ENCODE measurements at regions not wholly inside any gene's neighbourhood (a gene's known extent, or its start where the extent isn't known, plus 50 kb on each side); places are given as distances from the start of the nearest gene placed in this dataset.

- TF ChIP-seq NFATC3 (IDR thresholded peaks at IDR 0.05) (no peak), POLR2AphosphoS5 (IDR thresholded peaks at IDR 0.05; ENCODE audit: control insufficient read depth, insufficient read depth, low read depth, low read length) (no peak), EGR1 (conservative IDR thresholded peaks at IDR 0.05) (no peak), TAF1 (IDR thresholded peaks at IDR 0.05; ENCODE audit: control insufficient read depth, extremely low read depth, insufficient read depth, low read length, severe bottlenecking) (no peak), E2F3 (CRISPR knock-in tag; IDR thresholded peaks at IDR 0.05) (no peak), NFYB (IDR thresholded peaks at IDR 0.05; ENCODE audit: extremely low read depth, insufficient read length) (no peak), ETV6 (IDR thresholded peaks at IDR 0.05; ENCODE audit: borderline replicate concordance in 1 of 2, low read depth in 2 of 2, low read length in 1 of 2) (no peak), ETV6 (CRISPR knock-in tag; IDR thresholded peaks at IDR 0.05; ENCODE audit: borderline replicate concordance) (no peak), MAFG (tag; conservative IDR thresholded peaks at IDR 0.05) (no peak), CTCF (IDR thresholded peaks at IDR 0.05 in 2 of 3, conservative IDR thresholded peaks at IDR 0.05 in 1 of 3; ENCODE audit: insufficient read depth in 2 of 3, low read depth in 1 of 3, low read length in 3 of 3) (no peak), E4F1 (CRISPR knock-in tag; IDR thresholded peaks at IDR 0.05; ENCODE audit: borderline replicate concordance) (no peak), FOXJ2 (tag; IDR thresholded peaks at IDR 0.05) (no peak)
Observed at GRCh38 chr22:23373601-23374000, 193.3 kb downstream of the BCR start.

All from K562 (cell line).